ENCODE measurements at regions not wholly inside any gene's neighbourhood (a gene's known extent, or its start where the extent isn't known, plus 50 kb on each side); places are given as distances from the start of the nearest gene placed in this dataset.

DNA sequence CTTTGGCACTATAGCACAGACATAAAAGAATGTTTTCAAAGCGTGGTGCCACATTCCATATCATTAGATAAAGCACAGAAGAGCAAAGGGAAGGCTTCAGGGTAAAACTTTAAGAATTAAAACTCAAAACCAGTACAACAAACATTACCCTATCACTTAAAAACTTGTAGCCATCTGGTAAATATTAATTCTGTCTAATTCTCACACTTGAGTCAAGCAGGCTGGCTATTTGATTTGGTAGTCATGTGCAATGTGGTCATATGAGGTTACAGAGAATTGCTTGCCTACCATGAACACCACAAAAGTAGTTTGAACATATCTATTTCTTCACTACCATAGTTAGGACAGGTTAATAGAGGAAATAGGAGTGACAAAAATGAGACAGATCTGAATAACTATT, 244.9 kb downstream of the IRS1 start:
- TF ChIP-seq, protein P1, sequence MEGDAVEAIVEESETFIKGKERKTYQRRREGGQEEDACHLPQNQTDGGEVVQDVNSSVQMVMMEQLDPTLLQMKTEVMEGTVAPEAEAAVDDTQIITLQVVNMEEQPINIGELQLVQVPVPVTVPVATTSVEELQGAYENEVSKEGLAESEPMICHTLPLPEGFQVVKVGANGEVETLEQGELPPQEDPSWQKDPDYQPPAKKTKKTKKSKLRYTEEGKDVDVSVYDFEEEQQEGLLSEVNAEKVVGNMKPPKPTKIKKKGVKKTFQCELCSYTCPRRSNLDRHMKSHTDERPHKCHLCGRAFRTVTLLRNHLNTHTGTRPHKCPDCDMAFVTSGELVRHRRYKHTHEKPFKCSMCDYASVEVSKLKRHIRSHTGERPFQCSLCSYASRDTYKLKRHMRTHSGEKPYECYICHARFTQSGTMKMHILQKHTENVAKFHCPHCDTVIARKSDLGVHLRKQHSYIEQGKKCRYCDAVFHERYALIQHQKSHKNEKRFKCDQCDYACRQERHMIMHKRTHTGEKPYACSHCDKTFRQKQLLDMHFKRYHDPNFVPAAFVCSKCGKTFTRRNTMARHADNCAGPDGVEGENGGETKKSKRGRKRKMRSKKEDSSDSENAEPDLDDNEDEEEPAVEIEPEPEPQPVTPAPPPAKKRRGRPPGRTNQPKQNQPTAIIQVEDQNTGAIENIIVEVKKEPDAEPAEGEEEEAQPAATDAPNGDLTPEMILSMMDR (conservative IDR thresholded peaks at IDR 0.05; ENCODE audit: low read depth, low read length), result no peak
- TF ChIP-seq EZH2 (IDR thresholded peaks at IDR 0.05; ENCODE audit: borderline replicate concordance, low read depth, low read length, poor library complexity, severe bottlenecking), result no peak

Data from A673 (cell line).